ENCODE measurements at regions not wholly inside any gene's neighbourhood (a gene's known extent, or its start where the extent isn't known, plus 50 kb on each side); places are given as distances from the start of the nearest gene placed in this dataset.

DNA sequence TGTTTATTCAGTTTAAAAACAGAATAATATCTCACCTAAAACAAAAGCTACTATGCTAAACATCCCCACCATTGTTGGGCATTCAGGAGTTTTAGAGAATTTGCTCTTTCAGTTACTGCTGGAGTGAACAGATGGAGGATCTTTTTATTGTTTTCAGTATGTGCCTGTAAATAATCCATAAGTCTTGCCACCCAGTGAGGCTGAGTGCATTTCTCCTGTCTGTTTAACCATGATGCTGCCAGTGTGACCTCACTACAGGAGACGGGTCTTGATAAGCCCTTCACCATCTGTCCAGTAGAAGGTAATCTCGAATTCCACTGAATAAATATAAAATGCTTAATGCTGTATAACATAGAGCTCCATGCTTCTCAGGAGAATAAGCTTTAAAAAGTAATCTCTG, 430.9 kb downstream of the POM121L12 start:
- 47 to 53% (median 48%) methylated on average over 2 of the region's 2 CpGs for WGBS, 3 donors
- Histone ChIP-seq H3K9me3 (no peaks in the 10 kb centered on the region), H3K4me3 (no peak overlapping the region), H3K27ac (no peak overlapping the region), H3K36me3 (ENCODE audit: insufficient read depth in 1 of 2, low read depth in 1 of 2) (no peaks in the 10 kb centered on the region), H3K27me3 (ENCODE audit: insufficient read depth in 3 of 3, low read length in 2 of 3) (no peaks in the 10 kb centered on the region), H3K4me1 (no peaks in the 10 kb centered on the region)
- DNase-seq = no peak
- ATAC-seq = no peak
- TF ChIP-seq, protein P1, sequence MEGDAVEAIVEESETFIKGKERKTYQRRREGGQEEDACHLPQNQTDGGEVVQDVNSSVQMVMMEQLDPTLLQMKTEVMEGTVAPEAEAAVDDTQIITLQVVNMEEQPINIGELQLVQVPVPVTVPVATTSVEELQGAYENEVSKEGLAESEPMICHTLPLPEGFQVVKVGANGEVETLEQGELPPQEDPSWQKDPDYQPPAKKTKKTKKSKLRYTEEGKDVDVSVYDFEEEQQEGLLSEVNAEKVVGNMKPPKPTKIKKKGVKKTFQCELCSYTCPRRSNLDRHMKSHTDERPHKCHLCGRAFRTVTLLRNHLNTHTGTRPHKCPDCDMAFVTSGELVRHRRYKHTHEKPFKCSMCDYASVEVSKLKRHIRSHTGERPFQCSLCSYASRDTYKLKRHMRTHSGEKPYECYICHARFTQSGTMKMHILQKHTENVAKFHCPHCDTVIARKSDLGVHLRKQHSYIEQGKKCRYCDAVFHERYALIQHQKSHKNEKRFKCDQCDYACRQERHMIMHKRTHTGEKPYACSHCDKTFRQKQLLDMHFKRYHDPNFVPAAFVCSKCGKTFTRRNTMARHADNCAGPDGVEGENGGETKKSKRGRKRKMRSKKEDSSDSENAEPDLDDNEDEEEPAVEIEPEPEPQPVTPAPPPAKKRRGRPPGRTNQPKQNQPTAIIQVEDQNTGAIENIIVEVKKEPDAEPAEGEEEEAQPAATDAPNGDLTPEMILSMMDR (IDR thresholded peaks at IDR 0.05) = no peak
- intact Hi-C loops (cut with DNase I) = no loop called here

DNA sequence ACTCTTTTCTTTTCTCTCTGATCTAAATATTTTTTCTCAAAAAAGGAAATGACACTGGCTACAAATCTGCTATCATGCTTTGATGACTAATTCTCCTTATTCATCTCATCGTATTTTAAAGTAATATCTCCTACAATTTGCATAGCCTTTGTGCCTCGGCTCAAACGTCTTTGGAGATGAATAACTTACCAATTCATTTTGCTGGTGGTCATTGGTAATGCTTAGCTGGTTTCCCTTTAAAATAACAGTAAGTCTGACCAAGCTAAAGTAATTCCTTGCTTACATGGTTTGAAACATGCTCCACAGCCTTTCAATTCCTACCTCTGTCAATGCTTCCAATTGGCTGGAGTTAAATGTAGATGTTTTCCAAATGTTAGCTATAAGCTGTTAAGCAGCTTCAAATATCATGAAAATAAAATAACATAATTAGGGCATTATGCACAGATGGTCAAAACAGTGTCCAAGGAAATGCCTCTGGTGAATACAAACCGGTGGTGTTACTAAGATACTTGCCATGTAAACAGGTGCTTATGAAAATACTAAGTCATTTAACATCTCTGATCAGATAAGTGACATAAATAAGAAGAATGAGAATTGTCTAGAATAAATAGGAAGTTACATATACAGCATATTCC, 435.0 kb downstream of the POM121L12 start:
- intact Hi-C loops (cut with DNase I) = no loop called here
- Histone ChIP-seq H3K27ac (no peak overlapping the region), H3K4me1 (no peaks in the 10 kb centered on the region), H3K4me3 (no peak overlapping the region), H3K36me3 (ENCODE audit: insufficient read depth in 1 of 2, low read depth in 1 of 2) (no peaks in the 10 kb centered on the region), H3K9me3 (no peaks in the 10 kb centered on the region), H3K27me3 (ENCODE audit: insufficient read depth in 3 of 3, low read length in 2 of 3) (no peaks in the 10 kb centered on the region)
- TF ChIP-seq, protein P1 (IDR thresholded peaks at IDR 0.05) = no peak
- DNase-seq (no peak), ATAC-seq (no peak)
- WGBS, 3 donors = 34 to 48% (median 39%) methylated on average over 4 of the region's 4 CpGs

DNA sequence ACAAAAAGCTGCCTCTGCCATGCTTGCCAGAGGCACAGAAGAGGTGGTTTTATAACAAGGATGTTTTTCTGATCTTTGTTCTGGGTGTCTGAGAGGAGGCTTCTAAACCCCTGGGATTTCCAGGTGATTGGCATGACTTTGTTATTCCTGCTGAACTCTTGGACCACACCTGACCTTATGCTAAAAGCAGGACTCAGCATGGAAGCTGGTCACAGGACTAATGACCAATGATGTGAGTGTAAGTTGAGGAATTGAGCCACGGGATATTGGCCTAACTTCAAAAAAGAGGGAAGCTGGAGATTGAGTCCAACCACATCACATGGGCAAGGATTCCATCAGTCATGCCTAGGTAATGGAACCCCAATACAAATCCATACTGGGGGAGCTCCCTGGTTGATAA, 437.9 kb downstream of the POM121L12 start:
- H3K4me1 ChIP-seq = no peaks in the 10 kb centered on the region
- no peaks in the 10 kb centered on the region for H3K27me3 ChIP-seq (ENCODE audit: insufficient read depth in 3 of 3, low read length in 2 of 3)
- H3K9me3 ChIP-seq = no peaks in the 10 kb centered on the region
- no peak overlapping the region for H3K4me3 ChIP-seq
- TF ChIP-seq, protein P1 (IDR thresholded peaks at IDR 0.05) = no peak
- 20 to 52% (median 31%) methylated on average over 1 of the region's 1 CpG for WGBS, 3 donors
- no peaks in the 10 kb centered on the region for H3K36me3 ChIP-seq (ENCODE audit: insufficient read depth in 1 of 2, low read depth in 1 of 2)
- ATAC-seq (no peak), DNase-seq (no peak)
- intact Hi-C loops (cut with DNase I) = no loop called here
- no peak overlapping the region for H3K27ac ChIP-seq

DNA sequence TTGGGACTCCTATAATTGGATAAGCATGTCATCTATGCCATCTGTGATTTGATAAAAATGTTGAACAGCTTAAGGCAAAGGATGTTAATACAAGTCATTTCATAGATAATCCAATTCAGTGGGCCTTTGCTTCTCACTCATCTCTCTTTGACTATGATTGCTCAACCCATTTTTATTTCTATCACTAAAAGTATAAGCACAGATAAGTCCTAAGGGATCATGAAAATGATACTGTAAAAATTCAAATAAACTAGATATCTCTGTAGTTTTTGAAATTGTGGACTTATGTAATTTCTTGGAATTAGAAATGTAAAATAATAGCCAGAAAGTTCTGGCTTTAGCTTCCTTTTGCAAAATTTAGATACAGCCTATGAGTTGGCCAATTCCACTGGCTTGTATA, 440.3 kb downstream of the POM121L12 start:
- H3K27me3 ChIP-seq (ENCODE audit: insufficient read depth in 3 of 3, low read length in 2 of 3) = no peaks in the 10 kb centered on the region
- no peak overlapping the region for H3K27ac ChIP-seq
- H3K4me1 ChIP-seq = no peaks in the 10 kb centered on the region
- no peak overlapping the region for H3K4me3 ChIP-seq
- H3K36me3 ChIP-seq (ENCODE audit: insufficient read depth in 1 of 2, low read depth in 1 of 2) = no peaks in the 10 kb centered on the region
- no peak for ATAC-seq
- DNase-seq = no peak
- TF ChIP-seq, protein P1 (IDR thresholded peaks at IDR 0.05) = no peak
- intact Hi-C loops (cut with DNase I) = no loop called here
- H3K9me3 ChIP-seq = no peaks in the 10 kb centered on the region

DNA sequence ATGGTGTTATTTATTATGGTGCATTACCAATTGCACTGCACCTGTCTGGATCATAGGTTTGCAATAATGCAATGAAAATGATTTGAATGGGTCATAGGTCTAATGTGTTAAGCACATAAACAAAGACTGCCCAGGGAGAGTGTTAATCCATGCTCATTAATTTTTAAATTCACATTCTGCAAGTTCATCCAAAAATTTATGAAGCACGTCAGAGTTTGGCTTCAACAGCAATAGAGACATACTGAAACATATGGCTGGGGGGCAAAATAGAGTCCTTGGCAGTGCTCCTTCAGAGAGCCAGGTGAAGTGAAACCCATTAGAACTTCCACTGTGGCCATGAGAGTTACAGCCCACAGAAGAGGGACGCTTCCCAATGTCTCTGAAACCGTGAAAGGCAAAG, 441.1 kb downstream of the POM121L12 start:
- Histone ChIP-seq H3K4me1 (no peaks in the 10 kb centered on the region), H3K4me3 (no peak overlapping the region), H3K9me3 (no peaks in the 10 kb centered on the region), H3K36me3 (ENCODE audit: insufficient read depth in 1 of 2, low read depth in 1 of 2) (no peaks in the 10 kb centered on the region), H3K27me3 (ENCODE audit: insufficient read depth in 3 of 3, low read length in 2 of 3) (no peaks in the 10 kb centered on the region), H3K27ac (no peak overlapping the region)
- ATAC-seq (no peak), DNase-seq (no peak)
- intact Hi-C loops (cut with DNase I) = no loop called here
- TF ChIP-seq, protein P1 (IDR thresholded peaks at IDR 0.05) = no peak
- WGBS, 3 donors = 35 to 52% (median 37%) methylated on average over 3 of the region's 3 CpGs
